IMR-90 (cell line): ENCODE measurements at regions not wholly inside any gene's neighbourhood (a gene's known extent, or its start where the extent isn't known, plus 50 kb on each side); places are given as distances from the start of the nearest gene placed in this dataset.

Source experiments
- ATAC-seq: fragments of 200-7000 bp; cut with Tn5 transposase; 2 replicates; pipeline ENCODE4 v1.9.1; 2020; ENCODE audit warnings: low read depth, mild to moderate bottlenecking, moderate library complexity
- BruUV-seq: library from RNA; stranded (reverse); fragments of 400-500 nt; replicated peaks from 2 replicates; lab custom pipeline; 2021; lab: Mats Ljungman, UMichigan
- CTCF ChIA-PET: fragments of 300-600 bp; formaldehyde crosslinking; extraction: SDS; loops from one replicate; lab custom pipeline; 2021; ENCODE audit warnings: antibody characterized with exemption; lab: Yijun Ruan, JAX
- POLR2A ChIA-PET: fragments of 300-600 bp; sonication (Branson Sonifier 250); formaldehyde crosslinking; loops from one replicate; lab custom pipeline; 2022; ENCODE audit warnings: antibody characterized with exemption; ENCODE audit not compliant: unreplicated experiment; lab: Charles Lee
- DNase-seq: peaks from one replicate; pipeline ENCODE4 v3.0.0; 2013
- H2AFZ ChIP-seq: replicated peaks from 2 replicates; pipeline ENCODE3; 2013; ENCODE audit warnings: low read length, mild to moderate bottlenecking; ENCODE audit not compliant: poor library complexity
- H2AK5ac ChIP-seq: 2 replicates; pipeline ENCODE4 v1.6.1; 2013; ENCODE audit warnings: low read depth, low read length, inconsistent platforms
- H2AK9ac ChIP-seq: replicated peaks from 2 replicates; pipeline ENCODE3; 2013; ENCODE audit warnings: mild to moderate bottlenecking, low read depth, low read length, moderate library complexity; ENCODE audit not compliant: poor library complexity
- H2BK120ac ChIP-seq: 2 replicates; pipeline ENCODE4 v1.6.1; 2013; ENCODE audit warnings: low read depth, low read length, inconsistent platforms
- H2BK15ac ChIP-seq: 3 replicates; pipeline ENCODE4 v1.6.1; 2013; ENCODE audit warnings: low read depth, low read length, inconsistent platforms
- H2BK20ac ChIP-seq: 2 replicates; pipeline ENCODE4 v1.6.1; 2013; ENCODE audit warnings: low read depth, mild to moderate bottlenecking, inconsistent platforms, low read length, moderate library complexity
- H2BK5ac ChIP-seq: 2 replicates; pipeline ENCODE4 v1.6.1; 2013; ENCODE audit warnings: mild to moderate bottlenecking, low read depth, low read length, inconsistent platforms; ENCODE audit not compliant: poor library complexity, severe bottlenecking
- H3K14ac ChIP-seq: replicated peaks from 2 replicates; pipeline ENCODE4 v1.6.1; 2013; ENCODE audit warnings: low read depth, low read length, inconsistent platforms
- H3K18ac ChIP-seq: 2 replicates; pipeline ENCODE4 v1.6.1; 2013; ENCODE audit warnings: low read depth, low read length, control low read depth
- H3K23ac ChIP-seq: 2 replicates; pipeline ENCODE4 v1.6.1; 2013; ENCODE audit warnings: low read depth, low read length, inconsistent platforms
- H3K27ac ChIP-seq: 2 replicates; pipeline ENCODE4 v1.5.1; 2013; ENCODE audit warnings: mild to moderate bottlenecking, control low read depth, low read length; ENCODE audit not compliant: insufficient read depth
- H3K27me3 ChIP-seq: 2 replicates; pipeline ENCODE4 v1.6.1; 2013; ENCODE audit warnings: low read length; ENCODE audit not compliant: control insufficient read depth, insufficient read depth
- H3K36me3 ChIP-seq: 2 replicates; pipeline ENCODE4 v1.6.1; 2013; ENCODE audit warnings: low read length, mixed read lengths; ENCODE audit not compliant: control insufficient read depth, insufficient read depth
- H3K4ac ChIP-seq: 2 replicates; pipeline ENCODE4 v1.6.1; 2013; ENCODE audit warnings: low read depth, low read length, inconsistent platforms
- H3K4me1 ChIP-seq: 2 replicates; pipeline ENCODE4 v1.6.1; 2013; ENCODE audit warnings: low read length, mixed read lengths; ENCODE audit not compliant: control insufficient read depth, insufficient read depth
- H3K4me2 ChIP-seq: 2 replicates; pipeline ENCODE4 v1.6.1; 2013; ENCODE audit warnings: low read depth, mild to moderate bottlenecking, control low read depth, low read length, moderate library complexity
- H3K4me3 ChIP-seq: 2 replicates; pipeline ENCODE4 v1.5.1; 2013; ENCODE audit warnings: low read depth, mild to moderate bottlenecking, control low read depth, low read length, moderate library complexity; ENCODE audit not compliant: insufficient read depth
- H3K56ac ChIP-seq: 2 replicates; pipeline ENCODE4 v1.6.1; 2013; ENCODE audit warnings: low read length, inconsistent platforms; ENCODE audit not compliant: insufficient read depth; ENCODE audit errors: extremely low read depth
- H3K79me1 ChIP-seq, 2 experiments: 2 replicates each; pipeline ENCODE4 v1.6.1; 2013; ENCODE audit warnings: low read length in 2 of 2, inconsistent platforms in 1 of 2, low read depth in 1 of 2
- H3K9ac ChIP-seq: 2 replicates; pipeline ENCODE4 v1.6.1; 2013; ENCODE audit warnings: low read depth, low read length, control low read depth
- H3K9me1 ChIP-seq: 2 replicates; pipeline ENCODE4 v1.6.1; 2013; ENCODE audit warnings: low read length, inconsistent platforms; ENCODE audit not compliant: insufficient read depth
- H3K9me3 ChIP-seq: 2 replicates; pipeline ENCODE4 v1.6.1; 2013; ENCODE audit warnings: low read length; ENCODE audit not compliant: control insufficient read depth, insufficient read depth
- H4K20me1 ChIP-seq: 2 replicates; pipeline ENCODE4 v1.6.1; 2013; ENCODE audit warnings: low read length, inconsistent platforms; ENCODE audit not compliant: insufficient read depth
- H4K5ac ChIP-seq: 2 replicates; pipeline ENCODE4 v1.6.1; 2013; ENCODE audit warnings: mild to moderate bottlenecking, low read depth, low read length, control low read depth
- H4K8ac ChIP-seq, 2 experiments: 2 replicates each; pipeline ENCODE4 v1.6.1; 2013; ENCODE audit warnings: low read depth in 2 of 2, low read length in 2 of 2, control low read depth in 1 of 2, inconsistent platforms in 1 of 2
- H4K91ac ChIP-seq: 2 replicates; pipeline ENCODE4 v1.6.1; 2013; ENCODE audit warnings: low read depth, low read length, inconsistent platforms; ENCODE audit not compliant: insufficient read depth
- BHLHE40 ChIP-seq: fragments of 150-350 bp; IDR thresholded peaks from 2 replicates; pipeline ENCODE4 v1.6.1; 2016; ENCODE audit warnings: mild to moderate bottlenecking, low read depth, low read length
- CEBPB ChIP-seq: IDR thresholded peaks from 2 replicates; pipeline ENCODE4 v1.6.1; 2012; ENCODE audit warnings: low read depth, low read length, improper control_type of control experiment
- CHD1 ChIP-seq: IDR thresholded peaks from 2 replicates; pipeline ENCODE4 v1.6.1; 2012; ENCODE audit warnings: low read depth, low read length, improper control_type of control experiment
- CTCF ChIP-seq: conservative IDR thresholded peaks from 2 replicates; pipeline ENCODE4 v1.5.1; 2012; ENCODE audit warnings: mild to moderate bottlenecking, low read depth, low read length, improper control_type of control experiment
- FOS ChIP-seq: fragments of 150-350 bp; IDR thresholded peaks from 2 replicates; pipeline ENCODE4 v1.6.1; 2016; ENCODE audit warnings: low read depth, low read length
- MAFK ChIP-seq: IDR thresholded peaks from 2 replicates; pipeline ENCODE4 v1.6.1; 2012; ENCODE audit warnings: low read depth, low read length, improper control_type of control experiment
- MAZ ChIP-seq: IDR thresholded peaks from 2 replicates; pipeline ENCODE4 v1.6.1; 2012; ENCODE audit warnings: low read depth, mild to moderate bottlenecking, low read length, improper control_type of control experiment, moderate library complexity, borderline replicate concordance
- MXI1 ChIP-seq: IDR thresholded peaks from 2 replicates; pipeline ENCODE4 v1.6.1; 2012; ENCODE audit warnings: low read depth, mild to moderate bottlenecking, low read length, moderate library complexity, borderline replicate concordance
- NFE2L2 ChIP-seq: fragments of 150-350 bp; IDR thresholded peaks from 2 replicates; pipeline ENCODE4 v1.6.1; 2016; ENCODE audit warnings: low read depth, mild to moderate bottlenecking, low read length
- POLR2A ChIP-seq: IDR thresholded peaks from 2 replicates; pipeline ENCODE4 v1.6.1; 2012; ENCODE audit warnings: mild to moderate bottlenecking, low read depth, low read length
- RAD21 ChIP-seq: IDR thresholded peaks from 2 replicates; pipeline ENCODE4 v1.6.1; 2012; ENCODE audit warnings: low read length, improper control_type of control experiment
- RCOR1 ChIP-seq: IDR thresholded peaks from 2 replicates; pipeline ENCODE4 v1.6.1; 2012; ENCODE audit warnings: mild to moderate bottlenecking, low read length, improper control_type of control experiment; ENCODE audit not compliant: insufficient replicate concordance
- RFX5 ChIP-seq: IDR thresholded peaks from 2 replicates; pipeline ENCODE4 v1.8.0; 2012; ENCODE audit warnings: low read depth, mild to moderate bottlenecking, low read length, moderate library complexity
- SMC3 ChIP-seq: fragments of 150-350 bp; IDR thresholded peaks from 2 replicates; pipeline ENCODE4 v1.6.1; 2016; ENCODE audit warnings: low read depth, mild to moderate bottlenecking, antibody characterized with exemption, low read length, moderate library complexity
- USF2 ChIP-seq: fragments of 150-350 bp; IDR thresholded peaks from 2 replicates; pipeline ENCODE4 v1.6.1; 2017; ENCODE audit warnings: mild to moderate bottlenecking, antibody characterized with exemption, low read length, low read depth
- WGBS, 2 experiments: methylation state at CpG; one replicate each; pipeline versions ENCODE4 v1.1.5 to v1.1.7; 2013; ENCODE audit warnings: missing lambda C conversion rate in 2 of 2; ENCODE audit not compliant: insufficient read length in 1 of 2; ENCODE audit errors: extremely low coverage in 2 of 2; 5-methylcytosine and 5-hydroxymethylcytosine counted together
- dilution Hi-C: fragments of 300-500 bp; cut with HindIII; formaldehyde crosslinking; loops from one replicate; pipeline ENCODE4 v1.14.3; 2018; ENCODE audit warnings: low sequenced_read_pairs; ENCODE audit not compliant: unreplicated experiment
- in situ Hi-C: fragments of 300-500 bp; cut with MboI; formaldehyde crosslinking; loops from 3 replicates; pipeline ENCODE4 v1.14.3; 2019; ENCODE audit warnings: low sequenced_read_pairs, inconsistent platforms, mixed read lengths
- intact Hi-C: fragments of 100-400 bp; cut with micrococcal nuclease; formaldehyde crosslinking; loops from 2 replicates; pipeline ENCODE4 v1.10.0; 2022
- TF ChIP-seq, protein P1 (sequence below): fragments of 150-350 bp; IDR thresholded peaks from 2 replicates; pipeline ENCODE4 v1.6.1; 2016; ENCODE audit warnings: low read depth, mild to moderate bottlenecking, low read length, moderate library complexity, borderline replicate concordance

- no peak overlapping the region for H3K56ac ChIP-seq
- WGBS, 2 experiments: 20% methylated on average over 2 of the region's 5 CpGs; no CpG with 5 or more reads in 1 of the 2 experiments
- peaks cover 7% of the 10 kb centered on the region; the same call in 1 of the 2 replicates for H3K9me1 ChIP-seq
- no peak overlapping the region for H2BK20ac ChIP-seq
- no peak overlapping the region; the same call in 1 of the 2 replicates for H4K91ac ChIP-seq
- H3K9me3 ChIP-seq: no peaks in the 10 kb centered on the region
- TF ChIP-seq POLR2A (no peak), MAZ (no peak), MXI1 (no peak), RCOR1 (no peak), MAFK (no peak), FOS (no peak), CTCF (no peak), BHLHE40 (no peak), RFX5 (no peak), RAD21 (no peak), SMC3 (no peak), CHD1 (no peak), NFE2L2 (no peak), USF2 (no peak), CEBPB (no peak)
- TF ChIP-seq, protein P1, sequence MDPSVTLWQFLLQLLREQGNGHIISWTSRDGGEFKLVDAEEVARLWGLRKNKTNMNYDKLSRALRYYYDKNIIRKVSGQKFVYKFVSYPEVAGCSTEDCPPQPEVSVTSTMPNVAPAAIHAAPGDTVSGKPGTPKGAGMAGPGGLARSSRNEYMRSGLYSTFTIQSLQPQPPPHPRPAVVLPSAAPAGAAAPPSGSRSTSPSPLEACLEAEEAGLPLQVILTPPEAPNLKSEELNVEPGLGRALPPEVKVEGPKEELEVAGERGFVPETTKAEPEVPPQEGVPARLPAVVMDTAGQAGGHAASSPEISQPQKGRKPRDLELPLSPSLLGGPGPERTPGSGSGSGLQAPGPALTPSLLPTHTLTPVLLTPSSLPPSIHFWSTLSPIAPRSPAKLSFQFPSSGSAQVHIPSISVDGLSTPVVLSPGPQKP: no peak
- H3K79me1 ChIP-seq: no peaks in the 10 kb centered on the region
- no peak overlapping the region for H3K9ac ChIP-seq
- dilution Hi-C loops (loop anchor here (25.0 kb wide), 1 partner anchor 97 kb away; no protein-coding TSS in a partner anchor), in situ Hi-C loops (loop anchor here (5.0 to 25.0 kb wide), 4 partner anchors 92 to 522 kb away; no protein-coding TSS in a partner anchor), intact Hi-C loops (loop anchor here (10.0 kb wide), 1 partner anchor 214 kb away; the partner anchor contains the start of gene KSR1)
- H3K27me3 ChIP-seq: no peaks in the 10 kb centered on the region; the same call in 1 of the 2 replicates
- no peak overlapping the region for H2AK5ac ChIP-seq
- H3K4me2 ChIP-seq: no peak overlapping the region
- ATAC-seq (no peak), DNase-seq (no peak)
- H4K8ac ChIP-seq: no peak overlapping the region
- no peak overlapping the region for H4K5ac ChIP-seq
- no peak overlapping the region for H3K27ac ChIP-seq
- no peak overlapping the region for H2AK9ac ChIP-seq
- H3K14ac ChIP-seq: no peak overlapping the region
- H4K20me1 ChIP-seq: no peaks in the 10 kb centered on the region
- no peak overlapping the region for H3K23ac ChIP-seq
- H3K4me1 ChIP-seq: peaks cover 14% of the 10 kb centered on the region
- no peak overlapping the region for H2BK15ac ChIP-seq
- no peak overlapping the region for H2BK5ac ChIP-seq
- H3K4ac ChIP-seq: no peak overlapping the region
- H3K4me3 ChIP-seq: no peak overlapping the region
- H2AFZ ChIP-seq: peak overlapping the region; percentile 28
- H2BK120ac ChIP-seq: no peak overlapping the region; the same call in 1 of the 2 replicates
- POLR2A ChIA-PET: no interaction called here
- H3K18ac ChIP-seq: no peak overlapping the region
- no TSS peak for BruUV-seq
- CTCF ChIA-PET: interaction anchor here (0.7 to 0.8 kb wide), 2 partner anchors 43 to 92 kb away, joined by 3 read pairs; no protein-coding TSS in a partner anchor
- H3K36me3 ChIP-seq: no peaks in the 10 kb centered on the region
Measured at GRCh38 chr17:27240802-27241155, 53.1 kb upstream of the WSB1 start.
